Colon (tissue), 2 donors: ENCODE measurements at regions not wholly inside any gene's neighbourhood (a gene's known extent, or its start where the extent isn't known, plus 50 kb on each side); places are given as distances from the start of the nearest gene placed in this dataset.
"Not testable (repeated sequence)": the region's sequence is repeated elsewhere in the genome, so short reads cannot be mapped to it uniquely, and the experiment has no call there.

Source experiments
- FAIRE-seq: peaks from 2 replicates; lab custom pipeline; 2012; peaks lifted over from hg19 to GRCh38; lab: Jason Lieb, UNC
- donor health status: control.
- donor health status: control.

DNA sequence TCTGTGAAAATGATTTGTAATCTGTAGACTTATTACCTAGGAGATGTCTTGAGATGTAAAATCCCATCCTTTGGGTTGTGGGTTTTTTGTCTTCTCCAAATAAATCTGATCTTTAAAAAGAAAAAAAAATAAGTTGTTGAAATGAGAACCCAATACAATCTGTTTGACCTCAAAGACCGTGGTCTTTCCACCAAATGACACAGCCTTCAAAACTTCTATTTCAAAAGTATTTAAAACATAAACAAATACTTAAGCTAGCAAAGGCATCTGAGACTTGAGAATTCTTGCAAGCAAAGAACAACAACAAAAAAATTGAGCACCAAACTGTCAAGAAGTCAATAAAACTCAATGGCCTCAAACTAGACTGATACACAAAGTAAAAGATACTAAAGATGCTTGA is 67.9 kb upstream of the HECW1 start:
- no peak for FAIRE-seq

DNA sequence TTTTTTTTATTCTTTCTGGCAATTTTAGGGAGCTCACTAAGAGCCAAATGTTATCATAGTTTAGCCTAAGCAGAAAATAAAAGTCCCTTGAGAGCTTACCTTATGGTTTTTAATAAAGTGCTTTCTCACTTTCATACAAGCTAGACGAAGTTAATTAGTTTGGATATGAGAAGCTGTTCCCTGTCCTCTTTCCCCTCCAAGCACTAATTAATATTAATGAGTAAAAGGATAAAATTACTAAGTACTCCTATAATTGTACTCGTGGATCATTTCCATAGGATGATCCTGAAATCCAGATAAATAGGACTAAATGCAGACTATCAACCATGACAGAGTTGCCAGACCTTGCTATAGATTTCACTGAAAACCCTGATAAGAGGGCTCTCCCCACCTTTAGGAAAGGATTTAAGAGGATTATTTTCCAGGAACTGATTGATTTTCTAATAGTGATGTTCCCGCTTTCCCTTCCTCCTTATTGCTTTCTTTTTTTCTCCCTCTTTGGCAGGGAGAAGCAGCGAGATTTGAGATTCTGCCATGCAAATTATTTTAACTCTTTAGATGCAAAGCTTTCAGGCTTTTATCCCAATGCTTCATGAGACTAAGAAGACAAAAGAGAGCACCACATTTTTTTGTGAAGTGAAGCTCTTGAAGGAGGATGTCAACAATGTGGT is 58.3 kb upstream of the HECW1 start:
- no peak for FAIRE-seq

DNA sequence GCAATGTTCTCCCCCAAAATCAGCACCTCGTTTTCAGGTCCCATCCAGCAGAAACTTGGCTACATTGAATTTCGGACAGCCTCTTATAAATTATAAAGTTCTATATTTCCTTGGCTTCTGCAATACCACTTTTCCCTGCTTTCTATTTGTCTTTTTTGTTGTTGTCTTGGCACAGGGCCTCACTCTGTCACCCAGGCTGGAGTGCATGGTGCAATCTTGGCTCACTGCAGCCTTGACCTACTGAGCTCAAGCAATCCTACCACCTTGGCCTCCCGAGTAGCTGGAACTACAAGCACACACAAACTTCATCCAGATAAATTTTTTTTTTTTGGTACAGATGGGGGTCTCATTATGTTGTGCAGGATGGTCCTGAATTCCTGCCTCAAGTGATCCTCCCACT is 55.3 kb upstream of the HECW1 start:
- no peak for FAIRE-seq

DNA sequence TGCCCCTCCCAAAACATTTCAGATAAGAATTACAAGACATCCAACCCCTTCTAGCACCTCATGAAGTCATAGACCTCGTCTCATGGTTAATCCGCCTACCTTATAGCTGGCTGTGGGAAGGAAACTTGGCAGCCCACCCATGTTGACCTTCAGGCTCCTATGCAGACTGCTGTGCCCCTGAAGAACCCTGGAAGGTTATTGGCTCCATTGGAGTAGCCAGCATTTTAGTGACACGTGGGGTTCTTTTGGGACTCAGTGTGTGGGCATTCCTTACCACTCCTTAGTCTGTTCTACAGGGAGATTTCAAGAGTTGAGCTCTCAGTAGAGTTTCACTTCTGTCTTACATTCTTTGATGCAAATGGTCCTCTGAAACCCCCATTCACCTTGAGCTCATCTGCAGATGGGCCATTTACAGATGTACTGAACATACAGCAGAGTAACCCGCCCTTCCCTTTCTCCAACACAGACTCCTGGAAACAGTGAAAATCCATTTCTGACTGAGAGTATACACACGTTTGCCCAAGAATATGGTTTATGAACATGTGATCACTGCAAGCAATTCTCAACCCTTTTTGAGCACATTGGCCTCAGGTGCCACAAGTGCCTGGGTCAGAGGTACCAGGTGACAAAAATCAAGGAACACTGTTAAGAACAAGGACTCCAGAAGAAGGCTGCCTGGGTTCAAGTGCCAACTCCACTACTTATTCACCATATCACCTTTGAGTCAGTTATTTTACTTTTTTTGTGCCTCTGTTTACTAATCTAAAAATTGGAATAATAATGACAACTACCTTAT is 54.0 kb upstream of the HECW1 start:
- no peak for FAIRE-seq

DNA sequence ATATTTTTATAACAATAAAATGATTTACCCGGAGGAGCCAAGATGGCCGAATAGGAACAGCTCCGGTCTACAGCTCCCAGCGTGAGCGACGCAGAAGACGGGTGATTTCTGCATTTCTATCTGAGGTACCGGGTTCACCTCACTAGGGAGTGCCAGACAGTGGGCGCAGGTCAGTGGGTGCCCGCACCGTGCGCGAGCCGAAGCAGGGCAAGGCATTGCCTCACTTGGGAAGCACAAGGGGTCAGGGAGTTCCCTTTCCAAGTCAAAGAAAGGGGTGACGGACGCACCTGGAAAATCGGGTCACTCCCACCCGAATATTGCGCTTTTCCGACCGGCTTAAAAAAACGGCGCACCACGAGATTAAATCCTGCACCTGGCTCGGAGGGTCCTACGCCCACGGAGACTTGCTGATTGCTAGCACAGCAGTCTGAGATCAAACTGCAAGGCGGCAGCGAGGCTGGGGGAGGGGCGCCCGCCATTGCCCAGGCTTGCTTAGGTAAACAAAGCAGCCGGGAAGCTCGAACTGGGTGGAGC is 53.3 kb upstream of the HECW1 start:
- not testable (repeated sequence) for FAIRE-seq
